Suprapubic skin (tissue), 3 donors: ENCODE measurements at regions not wholly inside any gene's neighbourhood (a gene's known extent, or its start where the extent isn't known, plus 50 kb on each side); places are given as distances from the start of the nearest gene placed in this dataset.

Experiments used
- EP300 ChIP-seq: sonication (generic); formaldehyde crosslinking; IDR thresholded peaks from one replicate; pipeline ENCODE4 v1.6.1; 2017; ENCODE audit warnings: antibody characterized with exemption
- POLR2A ChIP-seq, 2 donors: fragments of 450-650 bp; IDR thresholded peaks; one replicate each; pipeline ENCODE4 v1.6.1; 2017; ENCODE audit warnings: antibody characterized with exemption in 2 of 2, mild to moderate bottlenecking in 2 of 2, moderate library complexity in 2 of 2
- TF ChIP-seq, protein P1 (sequence below), 2 donors: fragments of 200-600 bp in 1 of 2; fragments of 450-650 bp in 1 of 2; sonication (generic) in 1 of 2; IDR thresholded peaks; one replicate each; pipeline ENCODE4 v1.5.1; 2016 to 2019; ENCODE audit warnings: antibody characterized with exemption in 2 of 2, mild to moderate bottlenecking in 1 of 2, moderate library complexity in 1 of 2

DNA sequence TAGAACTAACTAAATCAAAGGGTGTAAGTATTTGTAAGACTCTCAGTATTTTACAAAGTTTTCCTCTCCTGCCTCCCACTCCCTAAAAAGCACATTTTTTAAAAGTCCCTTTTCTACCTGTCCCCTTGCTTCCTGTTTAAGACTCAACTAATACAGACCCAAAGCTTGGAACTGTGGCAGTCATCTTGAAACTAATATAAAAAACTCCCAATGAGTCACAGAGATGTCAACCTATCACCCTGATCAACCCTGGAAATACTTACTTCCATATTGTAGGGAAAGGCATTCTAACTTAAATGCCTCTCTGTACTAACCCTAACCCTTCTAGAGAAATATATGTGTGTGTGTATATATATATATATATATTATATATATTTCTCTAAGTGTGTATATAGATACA, 184.8 kb downstream of the SPTSSA start:
- TF ChIP-seq, protein P1, sequence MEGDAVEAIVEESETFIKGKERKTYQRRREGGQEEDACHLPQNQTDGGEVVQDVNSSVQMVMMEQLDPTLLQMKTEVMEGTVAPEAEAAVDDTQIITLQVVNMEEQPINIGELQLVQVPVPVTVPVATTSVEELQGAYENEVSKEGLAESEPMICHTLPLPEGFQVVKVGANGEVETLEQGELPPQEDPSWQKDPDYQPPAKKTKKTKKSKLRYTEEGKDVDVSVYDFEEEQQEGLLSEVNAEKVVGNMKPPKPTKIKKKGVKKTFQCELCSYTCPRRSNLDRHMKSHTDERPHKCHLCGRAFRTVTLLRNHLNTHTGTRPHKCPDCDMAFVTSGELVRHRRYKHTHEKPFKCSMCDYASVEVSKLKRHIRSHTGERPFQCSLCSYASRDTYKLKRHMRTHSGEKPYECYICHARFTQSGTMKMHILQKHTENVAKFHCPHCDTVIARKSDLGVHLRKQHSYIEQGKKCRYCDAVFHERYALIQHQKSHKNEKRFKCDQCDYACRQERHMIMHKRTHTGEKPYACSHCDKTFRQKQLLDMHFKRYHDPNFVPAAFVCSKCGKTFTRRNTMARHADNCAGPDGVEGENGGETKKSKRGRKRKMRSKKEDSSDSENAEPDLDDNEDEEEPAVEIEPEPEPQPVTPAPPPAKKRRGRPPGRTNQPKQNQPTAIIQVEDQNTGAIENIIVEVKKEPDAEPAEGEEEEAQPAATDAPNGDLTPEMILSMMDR (IDR thresholded peaks at IDR 0.05) = no peak
- no peak for TF ChIP-seq POLR2A (IDR thresholded peaks at IDR 0.05)
- no peak for TF ChIP-seq EP300
